ENCODE measurements at regions not wholly inside any gene's neighbourhood (a gene's known extent, or its start where the extent isn't known, plus 50 kb on each side); places are given as distances from the start of the nearest gene placed in this dataset.

- WGBS, 2 donors: 66 to 74% methylated on average over 6 to 10 of the region's 11 CpGs
- H3K9me3 ChIP-seq: no peaks in the 10 kb centered on the region
- intact Hi-C loops (cut with DNase I): no loop called here
Measured at GRCh38 chr2:121906170-121906569, 150.7 kb downstream of the TSN start.

GRCh38 chr2:121907928-121908327, 152.5 kb downstream of the TSN start:
- no peak for TF ChIP-seq CTCF (IDR thresholded peaks at IDR 0.05)
- H3K27ac ChIP-seq: no peak overlapping the region
- H3K9me3 ChIP-seq: no peaks in the 10 kb centered on the region
- DNase-seq (no peak), ATAC-seq (no peak)
- WGBS, 2 donors: 40 to 45% methylated on average over 7 to 10 of the region's 10 CpGs
- no peaks in the 10 kb centered on the region for H3K36me3 ChIP-seq (replicated peaks in 1 of 2; ENCODE audit: insufficient read depth in 1 of 2, low read depth in 2 of 2)
- H3K4me3 ChIP-seq: no peak overlapping the region
- intact Hi-C loops (cut with DNase I): no loop called here
- H3K4me1 ChIP-seq: no peaks in the 10 kb centered on the region
- no peaks in the 10 kb centered on the region for H3K27me3 ChIP-seq

More at GRCh38 chr2:121906170-121906569, 150.7 kb downstream of the TSN start:
- ATAC-seq (no peak), DNase-seq (no peak)
- no peak overlapping the region for H3K27ac ChIP-seq
- H3K4me1 ChIP-seq: no peaks in the 10 kb centered on the region
- peaks cover 0 to 4% of the 10 kb centered on the region in 2 donors for H3K27me3 ChIP-seq
- H3K36me3 ChIP-seq (replicated peaks in 1 of 2; ENCODE audit: insufficient read depth in 1 of 2, low read depth in 2 of 2): no peaks in the 10 kb centered on the region
- TF ChIP-seq POLR2A (IDR thresholded peaks at IDR 0.05) (no peak), CTCF (IDR thresholded peaks at IDR 0.05) (no peak)
- H3K4me3 ChIP-seq: no peak overlapping the region

- Histone ChIP-seq H3K27ac (no peak overlapping the region), H3K9me3 (no peaks in the 10 kb centered on the region), H3K4me3 (no peak overlapping the region), H3K36me3 (replicated peaks in 1 of 2; ENCODE audit: insufficient read depth in 1 of 2, low read depth in 2 of 2) (no peaks in the 10 kb centered on the region), H3K27me3 (no peaks in the 10 kb centered on the region), H3K4me1 (no peaks in the 10 kb centered on the region)
- DNase-seq (no peak), ATAC-seq (no peak)
- intact Hi-C loops (cut with DNase I): no loop called here
- TF ChIP-seq POLR2A (IDR thresholded peaks at IDR 0.05): no peak
- no peak for TF ChIP-seq CTCF (IDR thresholded peaks at IDR 0.05)
- whole genome bisulfite sequencing, 2 donors: 73 to 74% methylated on average over 1 of the region's 1 CpG
Measured at GRCh38 chr2:121910139-121910538, 154.7 kb downstream of the TSN start.

GRCh38 chr2:121911036-121911435, 155.6 kb downstream of the TSN start:
- TF ChIP-seq POLR2A (IDR thresholded peaks at IDR 0.05): no peak
- no peak for TF ChIP-seq CTCF (IDR thresholded peaks at IDR 0.05)
- DNase-seq (no peak), ATAC-seq (no peak)
- H3K9me3 ChIP-seq: no peaks in the 10 kb centered on the region
- no peaks in the 10 kb centered on the region for H3K27me3 ChIP-seq
- WGBS, 2 donors: 45 to 50% methylated on average over 4 of the region's 4 CpGs
- H3K36me3 ChIP-seq (replicated peaks in 1 of 2; ENCODE audit: insufficient read depth in 1 of 2, low read depth in 2 of 2): no peaks in the 10 kb centered on the region
- no peak overlapping the region for H3K27ac ChIP-seq
- intact Hi-C loops (cut with DNase I): no loop called here
- H3K4me1 ChIP-seq: no peaks in the 10 kb centered on the region
- H3K4me3 ChIP-seq: no peak overlapping the region

GRCh38 chr2:121917143-121917542, 161.7 kb downstream of the TSN start:
- DNase-seq: no peak
- WGBS, 2 donors: 70 to 75% methylated on average over 10 of the region's 10 CpGs
- no peak for ATAC-seq
- no peaks in the 10 kb centered on the region for H3K27me3 ChIP-seq
- TF ChIP-seq POLR2A (IDR thresholded peaks at IDR 0.05) (no peak), CTCF (IDR thresholded peaks at IDR 0.05) (no peak)
- H3K4me1 ChIP-seq: no peaks in the 10 kb centered on the region
- no peaks in the 10 kb centered on the region for H3K36me3 ChIP-seq (replicated peaks in 1 of 2; ENCODE audit: insufficient read depth in 1 of 2, low read depth in 2 of 2)
- no peak overlapping the region for H3K4me3 ChIP-seq
- H3K27ac ChIP-seq: no peak overlapping the region
- intact Hi-C loops (cut with DNase I): no loop called here
- no peaks in the 10 kb centered on the region for H3K9me3 ChIP-seq

Measured in body of pancreas (tissue), 4 donors.